NOMO-1 (cell line): ENCODE measurements at regions not wholly inside any gene's neighbourhood (a gene's known extent, or its start where the extent isn't known, plus 50 kb on each side); places are given as distances from the start of the nearest gene placed in this dataset.
A peak's percentile ranks its signal among the peaks of the same experiment; 100 is the strongest.

ENCODE experiments used
- DNase-seq, 2 experiments: peaks; one replicate each; lab custom pipeline; 2025; ENCODE audit not compliant: unreplicated experiment in 2 of 2; lab: John Stamatoyannopoulos, UW

DNA sequence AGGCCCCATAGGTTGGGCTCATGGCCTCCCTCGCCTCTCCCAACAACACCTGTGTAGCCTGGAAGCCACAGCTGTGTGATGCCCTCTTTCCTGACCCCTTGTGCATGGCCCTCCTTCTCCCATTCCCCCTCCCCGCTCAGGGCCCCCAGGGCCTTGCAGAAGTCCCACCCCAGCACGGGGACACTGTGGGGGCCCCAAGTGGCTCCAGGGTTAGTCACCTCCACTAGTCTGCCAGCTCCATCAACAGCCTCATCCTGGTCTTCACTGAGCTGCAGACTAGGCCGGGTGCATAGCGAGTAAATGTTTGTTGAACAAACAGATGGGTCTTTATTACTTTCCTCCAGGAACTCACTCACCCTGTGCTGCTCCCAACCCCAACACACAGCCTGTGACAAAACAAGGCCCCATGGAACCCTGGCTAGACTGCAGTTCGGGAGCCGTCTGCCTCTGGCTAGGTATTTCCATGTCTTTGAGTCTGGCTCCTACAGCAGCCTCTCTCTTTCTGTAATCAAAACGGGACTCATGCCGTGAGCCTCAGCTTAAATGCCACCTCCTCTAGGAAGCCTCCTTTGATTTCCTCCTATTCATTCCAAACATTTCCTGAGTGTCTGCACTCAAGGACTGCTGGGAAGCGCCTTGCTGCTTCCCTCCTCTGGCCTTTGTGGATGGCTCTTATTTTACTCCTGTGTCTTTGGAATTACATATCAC lies 109.9 kb upstream of the ID2 start:
- DNase-seq, result no peak

- no peak for DNase-seq
Observed at GRCh38 chr2:8572712-8573233, 109.1 kb upstream of the ID2 start.

DNA sequence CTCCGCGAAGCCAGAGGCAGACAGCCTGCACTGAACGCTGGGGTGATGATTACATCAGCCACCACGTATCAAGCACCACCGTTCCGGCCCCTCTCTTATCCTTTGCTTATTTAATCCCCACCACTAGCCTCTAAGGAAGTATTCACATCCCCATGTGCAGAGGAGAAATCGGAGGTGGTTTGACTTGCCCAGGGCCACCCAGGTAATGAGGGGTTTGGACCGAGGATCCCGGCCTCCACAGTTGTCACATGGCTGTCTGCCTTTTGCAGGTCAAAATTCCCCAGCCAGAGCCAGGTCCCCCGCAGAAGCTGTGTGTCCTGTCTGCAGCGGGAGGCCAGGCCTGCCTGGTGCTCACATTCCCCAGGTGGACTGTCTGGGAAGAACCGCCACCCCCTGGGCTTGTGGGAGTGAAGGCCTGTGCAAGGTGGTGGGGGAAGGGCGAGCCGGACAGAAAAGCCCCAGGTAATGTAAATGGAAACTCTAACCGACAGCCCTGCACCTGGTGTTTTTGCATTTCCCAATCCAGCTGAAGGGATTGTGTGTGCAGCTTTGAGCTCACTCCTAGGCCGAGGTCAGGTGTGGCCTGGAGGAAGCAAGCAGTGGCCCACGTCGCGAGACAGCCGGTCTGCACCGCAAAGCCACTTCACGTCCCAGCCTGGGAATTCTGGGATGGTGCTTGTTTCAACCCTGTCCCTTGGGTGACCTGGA lies 108.5 kb upstream of the ID2 start:
- no peak for DNase-seq

DNA sequence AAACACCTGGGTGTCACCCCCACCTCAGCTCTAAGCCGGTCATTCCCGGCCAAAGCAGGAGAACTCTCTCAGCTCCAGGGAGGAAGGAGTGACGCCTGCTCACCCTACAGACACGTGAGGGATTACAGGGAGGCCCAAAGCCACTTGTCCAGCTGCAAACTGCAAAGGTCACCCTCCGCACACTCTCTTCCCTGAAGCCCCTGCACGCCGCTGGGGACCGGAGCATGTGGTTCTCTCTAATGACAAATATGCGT lies 108.0 kb upstream of the ID2 start:
- DNase-seq, result no peak

DNA sequence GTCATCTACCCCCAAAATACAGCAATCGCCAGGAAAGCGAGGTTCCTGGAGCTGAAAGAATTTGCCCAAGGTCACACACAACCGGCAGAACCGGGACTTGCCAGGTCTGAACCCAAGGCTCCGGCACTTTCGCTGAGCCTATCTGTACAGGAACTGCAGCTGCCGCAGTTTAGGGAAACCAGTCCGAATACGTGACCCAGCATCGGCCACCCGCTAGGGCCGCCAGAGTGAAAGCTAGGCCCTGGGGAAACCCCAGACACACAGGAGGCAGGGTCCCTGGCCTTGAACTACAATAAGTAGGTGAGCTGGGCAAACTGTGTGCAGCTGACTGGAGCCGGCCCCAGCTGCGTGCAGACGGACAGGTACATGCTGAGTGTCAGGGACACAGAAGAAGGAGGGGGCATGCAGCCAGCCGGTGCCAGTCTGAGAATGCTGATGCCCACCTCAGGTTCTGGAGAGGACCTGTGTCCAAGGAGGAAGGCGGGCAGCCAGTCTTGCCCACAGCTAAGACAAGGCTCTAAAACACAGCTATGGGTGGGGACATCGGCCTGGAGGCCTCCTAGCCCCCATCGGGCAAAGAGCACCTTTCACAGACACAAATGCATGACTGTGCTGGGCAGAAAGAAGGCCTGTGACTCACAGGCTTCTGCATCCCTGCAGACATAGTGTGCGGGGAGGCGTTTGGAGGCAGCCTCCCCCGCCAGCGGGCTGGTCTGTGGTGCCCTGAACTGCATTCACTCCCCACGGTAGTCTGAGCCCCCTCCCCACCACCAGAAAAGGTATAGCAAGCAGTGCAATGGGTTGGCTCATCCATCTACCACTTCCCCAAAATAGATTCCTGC lies 107.4 kb upstream of the ID2 start:
- no peak for DNase-seq

- no peak for DNase-seq
Observed at GRCh38 chr2:8575038-8575833, 106.6 kb upstream of the ID2 start.

- DNase-seq, result no peak
Observed at GRCh38 chr2:8575834-8576423, 105.9 kb upstream of the ID2 start.

DNA sequence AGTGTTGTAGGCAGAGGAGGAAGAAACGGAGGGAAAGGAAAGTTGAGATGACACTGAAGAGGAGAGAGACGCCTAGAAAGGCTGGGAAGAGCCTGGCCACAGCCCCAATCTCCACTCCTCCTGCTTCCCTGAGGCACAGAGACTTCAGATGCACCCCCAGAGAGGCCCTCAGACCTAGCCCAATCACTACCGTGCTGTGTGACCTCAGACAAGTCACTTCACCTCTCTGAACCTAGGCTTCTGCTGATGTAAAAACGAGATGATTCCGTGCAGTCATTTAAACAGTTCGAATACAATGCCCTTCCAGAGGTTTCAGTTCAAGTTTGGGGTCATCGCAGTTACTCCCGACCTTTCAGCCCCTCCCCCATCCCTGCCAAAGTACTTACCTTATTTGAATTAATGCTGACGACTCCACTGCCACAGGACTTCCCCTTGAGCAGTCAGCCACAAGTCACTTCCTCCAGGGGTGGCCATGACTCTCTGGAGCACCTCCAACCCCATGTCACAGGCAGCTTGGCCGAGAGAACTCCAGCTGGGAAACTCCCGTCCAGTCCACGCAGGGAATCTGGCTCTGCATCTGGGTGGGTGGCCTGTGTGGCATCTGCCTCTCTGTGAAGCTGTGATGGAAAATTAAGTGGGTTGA lies 105.2 kb upstream of the ID2 start:
- DNase-seq, result peak in 1 of 2 experiments; percentile 45

DNA sequence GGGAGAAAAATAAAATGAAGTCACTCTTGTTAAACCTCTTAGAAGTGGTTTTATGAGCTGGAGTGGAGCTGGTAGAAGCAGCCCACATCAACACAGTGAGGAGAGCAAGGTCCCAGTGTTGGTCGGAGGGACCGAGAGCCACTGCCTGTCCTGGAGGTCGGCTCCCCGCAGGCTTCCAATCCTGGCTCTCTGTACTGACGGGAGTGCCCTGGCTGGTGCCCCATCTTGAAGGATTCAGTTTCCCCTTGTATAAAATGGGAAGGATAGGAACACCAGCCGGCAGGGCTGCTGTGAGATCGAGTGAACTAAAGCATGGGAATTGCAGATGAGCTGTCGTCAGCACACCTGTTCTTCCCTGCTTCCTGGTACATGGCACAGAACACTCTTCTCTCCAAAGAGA lies 104.3 kb upstream of the ID2 start:
- no peak for DNase-seq

DNA sequence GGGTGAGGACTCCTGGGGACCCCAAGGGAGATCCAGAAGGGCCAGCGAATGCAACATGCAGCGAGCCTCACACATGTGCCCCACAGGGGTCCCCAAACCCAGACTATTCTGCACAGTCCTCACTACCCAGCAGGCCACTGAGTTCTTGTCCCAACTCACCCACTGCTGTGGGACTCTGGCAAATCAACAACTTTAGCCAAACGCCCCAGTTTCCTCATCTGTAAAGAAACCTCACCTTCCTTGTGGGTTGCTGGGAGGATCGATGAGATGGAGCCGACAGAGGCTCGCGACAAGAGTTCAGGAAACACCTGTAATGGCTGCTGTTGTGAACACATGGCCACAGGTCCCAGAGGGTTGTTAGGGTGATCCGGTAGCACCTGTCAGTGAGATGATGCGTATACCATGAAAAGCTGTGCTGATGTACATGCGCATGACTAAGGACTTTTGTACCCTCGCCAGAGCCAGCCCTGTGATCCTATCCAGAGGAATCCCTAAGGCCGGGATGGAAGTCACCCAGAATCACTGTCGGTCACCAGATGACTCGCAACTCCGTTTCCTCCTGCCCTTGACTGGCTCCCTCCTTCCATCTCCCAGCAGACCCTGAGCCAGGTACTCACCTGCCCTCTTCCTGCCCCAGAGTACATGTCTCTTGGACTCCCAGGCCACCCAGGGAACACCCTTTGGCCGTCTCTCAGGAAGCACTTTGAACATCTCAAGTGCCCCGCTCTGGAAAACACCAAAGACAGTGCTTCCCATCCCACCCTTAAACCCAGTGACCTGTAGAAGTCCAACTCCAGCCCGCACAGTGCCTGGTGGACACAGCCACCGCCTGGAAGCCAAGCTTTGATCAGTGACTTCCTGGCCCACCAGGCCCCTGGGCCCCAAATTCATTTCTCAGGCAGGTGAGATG lies 103.3 kb upstream of the ID2 start:
- DNase-seq, result no peak

DNA sequence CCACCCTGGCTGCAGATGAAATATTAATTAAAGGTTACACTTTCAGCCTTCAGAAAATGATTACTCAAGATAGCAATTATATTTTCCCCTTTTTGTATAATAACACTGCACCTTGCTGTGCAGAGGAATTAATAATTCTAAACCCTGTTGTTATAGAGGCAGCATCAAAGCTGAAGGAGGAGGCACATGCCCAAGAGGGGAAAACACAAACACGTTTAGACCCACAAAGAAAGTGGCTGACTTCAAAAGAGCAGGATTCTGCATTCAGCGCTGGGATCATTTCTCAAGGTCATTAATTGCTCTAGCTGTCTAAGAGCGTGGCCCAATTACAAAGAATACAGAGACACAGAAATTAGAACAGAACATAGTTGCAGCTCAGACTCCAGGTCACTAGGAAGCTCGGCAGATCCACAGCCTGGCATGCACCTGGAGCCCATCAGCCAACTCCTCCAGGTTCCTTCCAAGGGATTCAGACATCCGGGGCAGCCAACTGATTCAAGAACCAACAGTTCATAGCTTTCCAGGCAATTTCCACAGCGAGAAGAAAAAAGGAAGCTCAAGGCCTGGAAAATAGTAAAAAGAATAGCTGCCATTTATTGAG lies 102.3 kb upstream of the ID2 start:
- no peak for DNase-seq

- DNase-seq, result no peak
Observed at GRCh38 chr2:8580316-8581233, 101.3 kb upstream of the ID2 start.

DNA sequence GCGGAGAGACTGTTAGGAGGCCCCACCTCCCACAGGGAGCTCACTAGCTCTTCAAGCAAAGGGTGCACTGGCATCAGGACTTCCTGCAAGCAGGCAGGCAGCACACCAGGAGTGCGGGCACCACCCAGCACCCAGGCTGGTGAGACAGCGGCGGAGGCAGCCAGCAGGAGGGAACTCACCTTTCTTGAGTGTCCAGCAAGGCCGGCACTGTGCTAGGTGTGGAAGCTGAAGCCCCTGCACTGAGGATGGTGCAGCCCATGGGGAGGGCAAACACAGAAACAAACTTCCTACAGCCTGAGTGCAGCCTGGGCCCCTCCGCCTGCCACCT lies 100.7 kb upstream of the ID2 start:
- DNase-seq, result no peak

GRCh38 chr2:8581601-8582041 lies 100.2 kb upstream of the ID2 start:
- no peak for DNase-seq

- DNase-seq, result no peak
Observed at GRCh38 chr2:8582191-8582590, 99.7 kb upstream of the ID2 start.

DNA sequence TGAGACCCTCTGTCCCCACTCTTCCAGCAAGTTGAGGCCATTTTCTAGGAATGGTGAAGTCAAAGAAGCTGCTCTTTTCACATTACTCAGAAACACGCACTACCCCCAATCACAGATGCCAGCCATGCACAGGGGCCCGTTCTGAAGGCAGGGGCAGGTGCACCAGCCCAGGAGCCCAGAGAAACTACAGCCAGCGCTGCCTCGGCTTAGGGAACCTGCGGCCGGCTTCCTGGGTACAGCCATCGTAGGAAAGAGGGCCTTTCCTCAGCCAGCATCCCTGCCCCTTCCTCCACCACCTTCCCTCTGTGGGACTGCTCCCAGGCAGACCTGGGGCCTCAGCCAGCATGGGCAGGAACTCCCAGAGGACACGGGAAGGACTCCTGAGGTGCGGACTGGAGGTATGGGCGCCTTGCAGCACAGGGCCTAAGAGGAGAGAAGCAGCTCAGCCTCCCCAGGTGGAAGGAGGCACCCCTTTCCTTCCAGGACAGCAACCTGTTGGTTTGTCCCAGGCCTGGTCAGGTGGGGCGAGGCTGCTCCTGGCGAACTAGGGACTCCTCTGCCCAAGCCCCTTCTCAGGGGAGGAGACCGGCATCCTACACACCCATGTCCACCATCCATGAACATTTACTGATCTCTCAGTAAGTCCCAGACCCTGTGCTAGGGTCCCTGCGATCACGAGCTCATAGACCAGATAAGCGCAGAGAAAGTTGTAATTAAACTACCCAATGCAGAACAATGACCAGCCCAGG lies 99.0 kb upstream of the ID2 start:
- DNase-seq, result no peak
